GM21717 (cell line): ENCODE measurements at regions not wholly inside any gene's neighbourhood (a gene's known extent, or its start where the extent isn't known, plus 50 kb on each side); places are given as distances from the start of the nearest gene placed in this dataset.

Source experiments
- ATAC-seq: cut with Tn5 transposase; IDR thresholded peaks from one replicate; pipeline ENCODE4 v1.9.1; 2021; ENCODE audit warnings: mild to moderate bottlenecking, moderate library complexity; ENCODE audit not compliant: unreplicated experiment

DNA sequence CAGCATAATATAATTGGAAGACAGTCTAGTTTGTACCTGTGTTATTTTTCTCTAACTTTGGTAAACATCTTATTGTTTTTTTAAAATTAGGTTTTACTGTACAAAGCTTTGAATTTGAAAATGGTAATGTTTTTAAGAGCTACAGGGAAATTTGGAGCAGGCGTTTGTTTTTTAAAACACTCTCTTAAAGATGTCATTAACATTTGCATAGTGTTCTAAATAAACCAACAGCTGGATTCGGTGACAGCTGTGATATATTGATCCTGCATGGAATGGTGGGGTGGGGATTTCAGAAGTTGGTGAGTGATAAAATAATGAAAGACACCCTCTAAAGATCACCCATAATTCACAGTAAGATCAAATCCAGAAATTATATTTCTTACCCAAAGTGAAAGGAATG is 97.9 kb upstream of the PRL start:
- ATAC-seq = no peak

DNA sequence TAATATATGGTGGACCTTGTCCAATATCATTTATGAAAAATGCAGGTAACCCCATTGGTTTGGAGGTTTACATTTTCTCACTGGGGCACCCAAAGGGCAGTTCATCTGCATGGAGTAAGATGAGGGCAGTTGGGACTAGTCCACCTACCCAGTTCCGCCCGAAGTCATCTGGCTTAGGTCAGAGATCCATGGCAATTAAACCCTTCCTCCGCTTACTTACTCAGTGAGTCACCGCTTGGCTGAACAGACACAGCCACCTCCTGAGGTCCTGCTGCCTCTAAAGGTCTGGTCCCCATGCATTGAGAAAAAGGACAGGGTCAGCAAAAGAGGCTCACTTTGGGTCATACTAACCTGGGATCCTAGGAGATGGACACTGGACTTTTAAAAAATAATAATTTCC is 102.9 kb upstream of the PRL start:
- no peak for ATAC-seq

DNA sequence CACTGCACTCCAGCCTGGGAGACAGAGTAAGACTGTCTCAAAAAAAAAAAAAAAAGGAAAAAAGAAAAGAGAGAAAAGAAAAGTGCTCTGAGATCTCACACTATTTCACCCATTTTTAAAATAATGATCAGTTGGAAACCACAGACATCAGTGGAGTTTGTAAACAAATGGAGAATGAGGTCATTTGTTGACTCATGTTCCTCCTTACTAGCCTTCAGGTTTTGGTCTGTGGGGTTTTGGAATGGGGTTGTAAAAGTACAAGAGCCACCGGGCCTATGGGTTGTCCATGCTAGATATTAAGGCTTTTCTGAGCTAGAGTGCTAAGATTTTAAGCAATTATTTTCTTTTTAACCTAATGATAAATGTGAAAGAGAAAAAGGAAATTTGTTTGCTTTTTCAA is 104.4 kb upstream of the PRL start:
- ATAC-seq = no peak

DNA sequence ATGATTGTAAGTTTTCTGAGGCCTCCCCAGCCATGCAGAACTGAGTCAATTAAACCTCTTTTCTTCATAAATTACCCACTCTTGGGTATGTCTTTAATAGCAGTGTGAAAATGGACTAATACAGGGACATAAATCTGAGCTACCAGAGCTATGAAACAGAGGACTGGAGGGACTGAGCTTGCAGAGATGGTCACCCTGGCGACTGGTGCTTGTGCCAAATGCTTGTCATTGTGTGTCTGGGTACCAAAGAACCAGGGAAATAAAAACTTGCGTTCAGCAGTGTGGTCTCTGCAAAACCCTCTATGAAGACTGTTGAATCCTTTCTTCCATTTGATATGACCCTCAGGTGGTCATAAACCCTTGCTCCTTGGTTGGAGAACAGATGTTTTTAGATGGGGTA is 105.1 kb upstream of the PRL start:
- ATAC-seq = no peak

DNA sequence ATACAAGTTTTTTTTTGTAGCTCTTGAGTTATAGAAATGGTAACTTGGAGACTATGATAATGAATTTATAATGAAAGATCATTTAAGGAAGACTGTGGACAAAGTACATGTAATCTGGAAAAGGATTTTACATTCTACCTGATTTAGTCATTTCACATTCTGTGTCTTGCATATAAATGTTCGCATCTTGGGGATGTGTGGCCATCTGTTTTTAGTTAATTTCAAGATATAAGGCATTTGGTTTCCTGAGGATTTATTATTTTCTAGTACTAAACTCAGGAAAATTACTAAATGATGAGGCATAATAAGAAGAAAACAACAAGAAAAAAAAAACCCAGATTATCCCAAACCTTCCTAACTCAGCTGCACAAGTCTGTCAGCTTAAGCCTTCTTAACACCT is 112.7 kb upstream of the PRL start:
- no peak for ATAC-seq

DNA sequence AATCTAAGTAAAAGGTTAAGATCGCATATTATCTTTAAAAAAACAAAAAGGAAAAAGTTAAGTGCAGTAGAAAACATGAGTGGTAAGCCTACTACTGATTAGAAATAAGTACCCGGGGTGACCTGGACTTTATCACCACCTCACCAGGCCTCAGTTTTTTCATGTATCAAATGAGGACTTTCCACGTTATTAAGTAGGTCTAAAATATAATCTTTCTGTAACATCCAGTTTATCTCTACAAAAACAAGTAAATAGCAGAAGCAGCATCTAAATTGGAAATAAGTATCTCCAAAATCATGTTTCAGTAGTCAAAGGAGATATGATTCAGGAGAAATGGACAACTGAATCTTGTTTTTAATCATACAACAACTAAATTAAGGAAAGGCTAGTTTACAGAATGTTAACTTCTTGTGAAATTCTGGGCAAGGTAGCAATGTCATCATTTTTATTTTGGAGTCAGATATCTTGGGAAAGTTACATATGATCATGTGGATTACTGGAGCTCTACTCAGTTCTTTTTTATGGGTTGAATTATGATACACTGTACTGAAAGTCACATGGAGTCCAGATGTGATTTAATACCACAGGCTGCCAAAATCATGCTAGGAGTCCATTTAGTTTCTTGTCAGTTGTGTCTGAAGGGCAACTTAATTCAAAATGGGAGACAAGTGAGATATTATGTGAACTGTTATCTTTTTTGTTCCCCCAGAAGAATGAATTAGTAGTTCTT is 114.7 kb upstream of the PRL start:
- ATAC-seq = no peak

DNA sequence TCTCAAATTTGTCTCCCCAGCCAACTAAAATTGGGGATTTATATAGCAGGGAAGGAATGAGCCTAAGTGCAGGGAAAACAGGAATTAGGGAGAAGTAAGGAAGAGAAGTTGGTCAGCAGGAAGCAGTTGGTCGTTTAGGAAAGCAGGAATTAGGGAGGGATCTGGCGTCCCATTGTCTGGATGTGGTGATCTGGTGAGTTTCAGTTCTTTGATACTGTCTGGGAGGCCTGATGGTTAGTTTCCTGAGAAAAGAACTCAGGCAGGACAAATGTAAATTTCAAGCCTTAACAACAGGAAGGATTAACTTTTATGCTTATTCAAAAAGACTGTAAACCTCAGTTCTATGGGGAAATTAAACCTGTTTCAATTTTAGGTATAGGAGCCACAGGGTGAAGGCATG is 116.2 kb upstream of the PRL start:
- ATAC-seq = no peak

GRCh38 chr6:22413681-22414311 is 117.0 kb upstream of the PRL start:
- no peak for ATAC-seq

DNA sequence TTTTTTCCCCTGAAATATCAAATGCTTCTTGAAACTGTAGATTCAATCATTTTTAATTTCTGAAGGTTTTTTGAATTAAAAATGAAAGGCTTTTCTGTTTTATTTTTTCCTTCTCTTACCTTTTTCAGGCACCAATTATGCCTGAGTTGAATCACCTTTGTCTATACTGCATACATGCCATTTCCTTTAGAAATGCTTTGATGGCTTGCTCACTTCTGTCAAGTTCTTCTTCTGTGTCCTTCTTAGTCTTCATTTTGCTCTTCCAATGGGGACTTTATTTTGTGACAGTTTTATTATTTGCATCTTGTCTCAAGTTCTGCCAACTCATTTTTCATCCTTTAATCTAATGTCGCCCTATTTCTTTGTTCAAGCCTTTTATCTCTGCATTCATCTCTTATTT is 121.9 kb upstream of the PRL start:
- ATAC-seq = no peak

- no peak for ATAC-seq
These were observed 124.4 kb upstream of the PRL start for GRCh38 chr6:22421198-22421597.

GRCh38 chr6:22424196-22424595 is 127.4 kb upstream of the PRL start:
- no peak for ATAC-seq

DNA sequence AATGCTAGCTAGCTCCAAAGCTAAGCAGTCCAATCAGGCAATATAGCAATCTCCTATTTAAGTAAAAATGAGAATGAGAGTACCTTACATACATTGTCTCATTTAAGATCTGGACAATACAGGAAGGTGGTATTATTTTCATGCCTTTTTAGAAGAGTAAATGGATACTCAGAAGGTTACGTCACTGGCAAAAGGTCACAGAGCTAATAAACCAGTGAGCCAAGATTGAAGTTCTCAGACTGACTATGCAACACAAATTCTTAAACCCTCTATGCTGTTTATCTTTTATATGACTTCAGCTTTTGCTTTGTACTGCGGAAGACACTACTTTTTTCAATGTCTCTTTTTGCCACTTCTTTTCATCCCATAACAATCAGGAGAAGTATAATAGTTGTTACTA is 135.2 kb upstream of the PRL start:
- no peak for ATAC-seq

DNA sequence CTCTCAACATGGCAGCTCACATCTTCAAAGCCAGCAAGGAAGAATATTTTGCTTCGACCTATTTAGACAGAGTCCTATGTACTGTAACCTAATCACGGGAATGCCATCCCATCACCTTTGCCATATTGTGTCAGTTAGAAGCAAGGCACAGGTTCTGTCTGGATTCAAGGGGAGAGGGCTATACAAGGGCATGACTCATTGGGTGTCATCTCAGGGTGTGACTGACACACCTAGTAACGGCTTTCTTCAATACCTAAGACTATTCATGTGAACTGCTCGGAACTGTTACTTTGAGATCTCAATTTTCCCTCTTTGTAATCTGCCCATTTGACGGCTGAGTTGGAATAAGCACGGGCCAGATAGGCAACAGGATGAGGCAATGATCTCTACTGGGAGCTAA is 135.6 kb upstream of the HDGFL1 start:
- ATAC-seq = no peak

GRCh38 chr6:22435151-22435550 is 134.2 kb upstream of the HDGFL1 start:
- no peak for ATAC-seq

- no peak for ATAC-seq
These were observed 133.2 kb upstream of the HDGFL1 start for GRCh38 chr6:22436134-22436533.

- no peak for ATAC-seq
These were observed 131.7 kb upstream of the HDGFL1 start for GRCh38 chr6:22437665-22438064.

- no peak for ATAC-seq
These were observed 126.5 kb upstream of the HDGFL1 start for GRCh38 chr6:22442826-22443225.

- ATAC-seq = no peak
These were observed 125.0 kb upstream of the HDGFL1 start for GRCh38 chr6:22444330-22444729.

- no peak for ATAC-seq
These were observed 123.4 kb upstream of the HDGFL1 start for GRCh38 chr6:22445946-22446345.

GRCh38 chr6:22447249-22448196 is 121.8 kb upstream of the HDGFL1 start:
- ATAC-seq = no peak

DNA sequence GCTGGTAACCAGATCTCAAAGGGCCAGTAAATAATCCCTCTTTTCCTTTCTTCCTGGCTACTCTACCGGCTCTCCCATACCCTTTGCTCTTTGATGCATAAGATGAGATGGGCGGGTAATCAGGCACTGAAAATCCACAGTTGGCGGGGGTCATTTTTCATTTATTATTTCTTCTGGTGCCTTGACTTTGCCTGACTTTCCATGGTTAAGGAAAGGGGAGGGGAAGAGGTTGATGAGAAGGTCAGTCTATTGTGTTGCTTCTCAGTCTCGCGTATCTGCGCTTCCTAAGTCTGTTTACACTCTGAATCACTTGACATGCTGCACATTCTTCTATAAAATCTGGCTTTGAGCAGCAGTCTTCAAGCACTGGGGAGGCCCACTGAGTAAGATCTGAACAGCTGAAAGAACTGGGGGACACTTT is 121.1 kb upstream of the HDGFL1 start:
- no peak for ATAC-seq

DNA sequence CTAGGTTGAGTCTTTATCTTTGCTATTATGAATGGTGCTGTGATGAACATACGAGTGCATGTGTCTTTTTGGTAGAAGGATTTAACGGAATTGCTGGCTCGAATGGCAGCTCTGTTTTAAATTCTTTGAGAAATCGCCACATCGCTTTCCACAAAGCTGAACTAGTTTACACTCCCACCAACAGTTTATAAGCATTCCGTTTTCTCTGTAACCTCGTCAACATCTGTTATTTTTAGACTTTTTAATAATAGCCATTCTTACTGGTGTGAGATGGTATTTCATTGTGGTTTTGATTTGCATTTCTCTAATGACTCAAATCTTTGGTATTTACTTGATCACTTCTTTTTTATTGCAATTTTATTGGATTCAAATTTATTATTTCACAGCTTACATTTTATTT is 117.4 kb upstream of the HDGFL1 start:
- ATAC-seq = no peak
